Prostate gland (tissue), 2 donors: ENCODE measurements at regions not wholly inside any gene's neighbourhood (a gene's known extent, or its start where the extent isn't known, plus 50 kb on each side); places are given as distances from the start of the nearest gene placed in this dataset.

Experiments
- DNase-seq: peaks from one replicate; pipeline ENCODE4 v3.0.0-alpha.2; 2019; ENCODE audit warnings: low spot score
- H3K27ac ChIP-seq, 2 donors: fragments of 200-600 bp; sonication (generic); 2 replicates each; pipeline ENCODE4 v1.5.1; 2017 to 2019
- H3K27me3 ChIP-seq: fragments of 200-600 bp; sonication (generic); replicated peaks from 2 replicates; pipeline ENCODE4 v1.5.1; 2019; ENCODE audit not compliant: insufficient read depth
- H3K36me3 ChIP-seq, 2 donors: fragments of 200-600 bp; sonication (generic); 1 replicate in 1 of 2; 2 replicates in 1 of 2; pipeline versions ENCODE4 v1.5.1 to v1.8.1; 2017 to 2019
- H3K4me1 ChIP-seq: fragments of 200-600 bp; sonication (generic); replicated peaks from 2 replicates; pipeline ENCODE4 v1.5.1; 2019
- H3K4me3 ChIP-seq, 2 donors: fragments of 200-600 bp; sonication (generic); 2 replicates each; pipeline ENCODE4 v1.5.1; 2017 to 2019
- H3K9me3 ChIP-seq: fragments of 200-600 bp; sonication (generic); 2 replicates; pipeline ENCODE4 v1.5.1; 2017
- CTCF ChIP-seq, 4 experiments: fragments of 200-600 bp in 2 of 4; fragments of 450-650 bp in 2 of 4; sonication (generic) in 2 of 4; IDR thresholded peaks; 1 replicate in 3 of 4; 2 replicates in 1 of 4; pipeline ENCODE4 v1.5.1; 2016 to 2019; ENCODE audit warnings: antibody characterized with exemption in 4 of 4, mild to moderate bottlenecking in 2 of 4, moderate library complexity in 2 of 4
- POLR2A ChIP-seq: fragments of 450-650 bp; IDR thresholded peaks from one replicate; pipeline ENCODE4 v1.6.1; 2016; ENCODE audit warnings: antibody characterized with exemption, mild to moderate bottlenecking
- POLR2AphosphoS5 ChIP-seq: sonication (generic); formaldehyde crosslinking; IDR thresholded peaks from one replicate; pipeline ENCODE4 v1.6.1; 2017; ENCODE audit warnings: antibody characterized with exemption
- WGBS: methylation state at CpG from one replicate; pipeline ENCODE4 v1.1.5; 2018; 5-methylcytosine and 5-hydroxymethylcytosine counted together
- intact Hi-C: fragments of 100-400 bp; cut with DNase I; formaldehyde crosslinking; loops from one replicate; pipeline ENCODE4 v1.14.2; 2022

DNA sequence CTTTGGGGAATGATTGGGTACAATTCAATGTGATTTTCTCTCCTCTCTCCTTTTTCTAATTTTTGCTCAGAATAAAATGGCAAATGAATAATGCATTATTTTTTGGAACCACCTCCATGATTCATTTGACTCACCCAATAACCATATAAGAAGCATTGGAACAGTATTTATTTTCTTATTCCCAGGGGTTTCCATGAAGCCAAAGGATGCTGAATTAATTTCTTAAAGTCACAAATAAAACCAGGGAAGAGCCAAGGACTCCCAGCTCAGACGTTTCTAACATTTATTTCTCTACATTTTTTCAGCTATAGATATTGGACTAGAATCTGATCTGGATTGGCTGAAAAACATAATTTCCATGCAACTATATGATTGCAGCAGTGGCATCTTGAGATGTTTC is 735.2 kb upstream of the ANKRD30A start:
- 79% methylated on average over 1 of the region's 1 CpG for WGBS
- H3K27me3 ChIP-seq: no peaks in the 10 kb centered on the region
- intact Hi-C loops: no loop called here

GRCh38 chr10:36388166-36388565 is 737.2 kb upstream of the ANKRD30A start:
- Histone ChIP-seq H3K27ac (no peak overlapping the region), H3K9me3 (no peaks in the 10 kb centered on the region), H3K4me1 (no peaks in the 10 kb centered on the region), H3K4me3 (no peak overlapping the region), H3K36me3 (no peaks in the 10 kb centered on the region), H3K27me3 (no peaks in the 10 kb centered on the region)
- intact Hi-C loops: no loop called here
- DNase-seq: no peak
- TF ChIP-seq POLR2AphosphoS5 (no peak), POLR2A (no peak), CTCF (IDR thresholded peaks at IDR 0.05) (no peak)
- WGBS: 95% methylated on average over 3 of the region's 3 CpGs

More for the DNA sequence above, 735.2 kb upstream of the ANKRD30A start:
- Histone ChIP-seq H3K9me3 (no peaks in the 10 kb centered on the region), H3K4me3 (no peak overlapping the region), H3K4me1 (no peaks in the 10 kb centered on the region), H3K27ac (no peak overlapping the region), H3K36me3 (no peaks in the 10 kb centered on the region)
- no peak for DNase-seq
- TF ChIP-seq CTCF (IDR thresholded peaks at IDR 0.05): no peak
- TF ChIP-seq POLR2A: no peak

DNA sequence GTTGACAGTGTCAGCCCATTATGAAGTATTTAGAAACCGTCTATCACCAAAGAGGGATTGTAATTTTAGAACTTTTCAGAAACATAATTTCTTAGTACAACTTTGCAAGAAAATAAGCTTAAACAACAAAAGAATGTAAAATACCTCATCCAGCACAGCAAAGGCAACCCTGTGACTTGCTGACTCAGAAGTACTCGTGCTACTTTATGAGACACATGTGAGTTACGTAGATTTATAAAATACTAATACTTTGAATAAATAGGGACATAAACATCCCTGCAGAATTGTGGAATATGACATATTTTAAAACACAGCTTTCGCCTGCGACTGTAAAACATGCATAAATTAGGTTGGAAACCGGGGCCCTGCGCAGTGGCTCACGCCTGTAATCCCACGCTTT is 739.7 kb upstream of the ANKRD30A start:
- TF ChIP-seq CTCF (IDR thresholded peaks at IDR 0.05) (no peak), POLR2AphosphoS5 (no peak), POLR2A (no peak)
- 85% methylated on average over 9 of the region's 9 CpGs for WGBS
- intact Hi-C loops: no loop called here
- Histone ChIP-seq H3K36me3 (no peaks in the 10 kb centered on the region), H3K27me3 (no peaks in the 10 kb centered on the region), H3K9me3 (no peaks in the 10 kb centered on the region), H3K27ac (no peak overlapping the region), H3K4me3 (no peak overlapping the region), H3K4me1 (no peaks in the 10 kb centered on the region)
- no peak for DNase-seq

- H3K27me3 ChIP-seq: no peaks in the 10 kb centered on the region
- DNase-seq: no peak
- intact Hi-C loops: no loop called here
- no peak overlapping the region for H3K4me3 ChIP-seq
- H3K9me3 ChIP-seq: no peaks in the 10 kb centered on the region
- H3K4me1 ChIP-seq: no peaks in the 10 kb centered on the region
- H3K36me3 ChIP-seq: no peaks in the 10 kb centered on the region
- H3K27ac ChIP-seq: no peak overlapping the region
- TF ChIP-seq CTCF (IDR thresholded peaks at IDR 0.05): no peak
- no peak for TF ChIP-seq POLR2A
- TF ChIP-seq POLR2AphosphoS5: no peak
- whole genome bisulfite sequencing: 87% methylated on average over 3 of the region's 3 CpGs
Observed at GRCh38 chr10:36383349-36383748, 741.3 kb upstream of the FZD8 start.

DNA sequence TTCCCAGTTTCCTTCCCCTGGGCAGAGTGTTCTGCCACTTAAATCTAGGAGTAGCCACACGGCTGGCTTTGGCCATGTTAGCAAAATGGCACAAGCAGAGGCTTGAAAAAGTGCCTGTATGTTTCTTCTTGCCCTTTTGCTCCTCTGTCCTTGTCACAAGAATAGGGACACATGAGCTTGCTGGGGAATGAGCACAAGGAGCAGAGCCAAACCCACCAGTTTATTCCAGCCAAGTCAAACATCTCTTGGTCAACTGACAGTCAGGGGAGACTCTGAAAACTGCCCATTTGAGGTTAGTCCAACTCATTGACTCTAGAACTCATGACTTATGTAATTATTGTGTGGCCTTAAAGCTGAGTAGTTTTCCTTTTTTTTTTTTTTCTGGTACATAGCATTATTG is 739.7 kb upstream of the FZD8 start:
- no peak for DNase-seq
- TF ChIP-seq CTCF (IDR thresholded peaks at IDR 0.05): no peak
- TF ChIP-seq POLR2AphosphoS5: no peak
- TF ChIP-seq POLR2A: no peak
- Histone ChIP-seq H3K27me3 (no peaks in the 10 kb centered on the region), H3K4me3 (no peak overlapping the region), H3K9me3 (no peaks in the 10 kb centered on the region), H3K4me1 (no peaks in the 10 kb centered on the region), H3K36me3 (no peaks in the 10 kb centered on the region), H3K27ac (no peak overlapping the region)
- 0% methylated on average over 1 of the region's 1 CpG for WGBS
- intact Hi-C loops: no loop called here
